HFFc6 (cell line): ENCODE measurements at regions not wholly inside any gene's neighbourhood (a gene's known extent, or its start where the extent isn't known, plus 50 kb on each side); places are given as distances from the start of the nearest gene placed in this dataset.
"Not testable (repeated sequence)": the region's sequence is repeated elsewhere in the genome, so short reads cannot be mapped to it uniquely, and the experiment has no call there.

Source experiments
- DNase-seq: peaks from one replicate; pipeline ENCODE4 v3.0.0-alpha.2; 2018
- H3K27ac Mint-ChIP-seq: 2 replicates; pipeline ENCODE4 v1.8.0; 2020; ENCODE audit warnings: mild to moderate bottlenecking, mixed read lengths
- H3K27me3 Mint-ChIP-seq: 2 replicates; pipeline ENCODE4 v1.8.0; 2021; ENCODE audit warnings: mild to moderate bottlenecking, moderate library complexity, mixed read lengths; ENCODE audit not compliant: insufficient read depth
- H3K36me3 Mint-ChIP-seq: 2 replicates; pipeline ENCODE4 v1.8.0; 2021; ENCODE audit warnings: low read depth, mixed read lengths
- H3K4me1 Mint-ChIP-seq: 2 replicates; pipeline ENCODE4 v1.8.0; 2020; ENCODE audit warnings: low read depth, mixed read lengths
- H3K4me3 Mint-ChIP-seq: 2 replicates; pipeline ENCODE4 v1.8.0; 2020; ENCODE audit warnings: mild to moderate bottlenecking, moderate library complexity, mixed read lengths
- H3K9me3 Mint-ChIP-seq: 2 replicates; pipeline ENCODE4 v1.8.0; 2020; ENCODE audit warnings: mild to moderate bottlenecking, mixed read lengths
- CTCF ChIP-seq: fragments of 200-600 bp; sonication (generic); IDR thresholded peaks from 2 replicates; pipeline ENCODE4 v1.5.0; 2021; ENCODE audit warnings: antibody characterized with exemption, mild to moderate bottlenecking

- Mint-ChIP-seq H3K4me3 (no peak overlapping the region), H3K27ac (no peak overlapping the region), H3K9me3 (peaks cover 5% of the 10 kb centered on the region; the same call in 1 of the 2 replicates), H3K27me3 (no peaks in the 10 kb centered on the region), H3K36me3 (no peaks in the 10 kb centered on the region; the same call in 1 of the 2 replicates), H3K4me1 (peaks cover 15% of the 10 kb centered on the region)
- TF ChIP-seq CTCF = no peak
- DNase-seq = no peak
Observed at GRCh38 chr10:43997330-43997729, 348.6 kb upstream of the ZNF32 start.

DNA sequence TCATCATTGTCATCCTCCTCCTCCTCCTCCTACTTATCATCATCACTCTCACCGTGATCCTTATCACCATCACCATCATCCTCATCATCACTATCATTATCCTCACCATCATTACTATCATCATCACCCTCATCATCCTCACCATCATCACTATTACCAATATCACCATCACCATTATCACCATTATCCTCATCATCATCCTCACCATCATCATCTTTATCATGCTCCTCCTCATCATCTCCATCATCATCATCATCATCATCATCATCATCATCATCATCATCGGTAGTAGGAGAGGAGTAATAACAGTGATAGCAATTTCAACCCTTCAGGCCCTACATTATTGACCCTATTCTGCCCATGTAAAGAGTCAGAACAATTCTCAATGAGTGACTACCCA is 345.9 kb upstream of the ZNF32 start:
- Mint-ChIP-seq H3K9me3 (peaks cover 14% of the 10 kb centered on the region), H3K27me3 (no peaks in the 10 kb centered on the region; the same call in 1 of the 2 replicates), H3K27ac (no peak overlapping the region), H3K36me3 (peaks cover 15% of the 10 kb centered on the region), H3K4me1 (peaks cover 15% of the 10 kb centered on the region), H3K4me3 (no peak overlapping the region)
- no peak for TF ChIP-seq CTCF
- no peak for DNase-seq

- not testable (repeated sequence) for H3K4me3 Mint-ChIP-seq, H3K27ac Mint-ChIP-seq, H3K4me1 Mint-ChIP-seq, H3K27me3 Mint-ChIP-seq, DNase-seq
- H3K9me3 Mint-ChIP-seq = peaks cover 14% of the 10 kb centered on the region
- peaks cover 15% of the 10 kb centered on the region for H3K36me3 Mint-ChIP-seq
Observed at GRCh38 chr10:43992816-43993215, 344.1 kb upstream of the ZNF32 start.

DNA sequence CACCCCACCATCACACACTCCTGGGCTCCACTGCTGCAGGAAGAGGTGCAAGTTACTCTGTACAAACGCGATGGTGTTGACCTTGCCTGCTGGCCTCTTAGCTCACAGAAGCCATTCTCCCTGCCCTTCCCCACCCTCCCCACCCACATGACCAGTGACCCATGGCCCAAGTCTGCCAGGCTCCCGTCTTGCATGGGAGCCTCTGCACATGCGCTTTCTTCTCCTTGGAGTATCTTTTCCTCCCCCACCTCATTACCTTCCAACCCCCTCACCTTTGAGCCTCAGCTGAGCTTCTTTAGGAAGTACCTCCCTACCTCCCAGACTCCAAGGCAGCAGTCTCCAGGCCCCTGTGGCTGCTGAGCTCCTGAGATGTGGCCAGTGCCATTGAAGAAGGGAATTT is 337.7 kb upstream of the ZNF32 start:
- H3K27me3 Mint-ChIP-seq = peaks cover 3% of the 10 kb centered on the region
- H3K4me1 Mint-ChIP-seq = peaks cover 3% of the 10 kb centered on the region; the same call in 1 of the 2 replicates
- H3K36me3 Mint-ChIP-seq = peaks cover 7% of the 10 kb centered on the region; the same call in 1 of the 2 replicates

GRCh38 chr10:43985941-43986340 is 337.3 kb upstream of the ZNF32 start:
- no peak for DNase-seq
- no peak overlapping the region for H3K27ac Mint-ChIP-seq
- H3K4me1 Mint-ChIP-seq = peaks cover 4% of the 10 kb centered on the region; the same call in 1 of the 2 replicates
- no peaks in the 10 kb centered on the region for H3K9me3 Mint-ChIP-seq
- H3K36me3 Mint-ChIP-seq = peaks cover 5% of the 10 kb centered on the region; the same call in 1 of the 2 replicates
- peaks cover 3% of the 10 kb centered on the region for H3K27me3 Mint-ChIP-seq
- H3K4me3 Mint-ChIP-seq = no peak overlapping the region
- no peak for TF ChIP-seq CTCF

More for the DNA sequence above, 337.7 kb upstream of the ZNF32 start:
- no peak for TF ChIP-seq CTCF
- Mint-ChIP-seq H3K4me3 (no peak overlapping the region), H3K27ac (no peak overlapping the region), H3K9me3 (peaks cover under 1% of the 10 kb centered on the region; the same call in 1 of the 2 replicates)
- DNase-seq = no peak

DNA sequence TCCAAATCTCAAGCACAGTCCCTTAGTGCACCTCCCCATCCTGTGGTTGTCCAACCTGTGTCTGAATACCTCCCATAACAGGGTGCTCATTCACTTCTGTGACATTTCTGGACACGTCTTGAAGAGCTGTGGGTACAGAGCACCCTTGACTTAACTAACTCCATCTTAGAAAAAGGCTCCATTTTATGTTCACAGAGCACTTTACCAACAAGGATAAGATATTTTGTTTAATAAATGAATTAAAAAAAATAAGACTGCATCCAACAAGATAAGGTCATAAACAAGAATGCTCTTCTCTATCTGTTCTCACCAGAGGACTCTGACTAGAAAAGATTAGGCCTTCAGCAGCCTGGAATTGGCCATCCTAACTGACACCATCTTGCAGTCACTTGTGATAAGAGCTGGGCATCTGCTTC is 335.2 kb upstream of the ZNF32 start:
- Mint-ChIP-seq H3K4me3 (no peak overlapping the region), H3K4me1 (peaks cover 4% of the 10 kb centered on the region; the same call in 1 of the 2 replicates), H3K36me3 (no peaks in the 10 kb centered on the region), H3K27ac (no peak overlapping the region), H3K27me3 (peaks cover 3% of the 10 kb centered on the region), H3K9me3 (no peaks in the 10 kb centered on the region)
- TF ChIP-seq CTCF = no peak
- no peak for DNase-seq
